Cerebellar nuclear complex (tissue), 1 donor: ENCODE measurements at regions not wholly inside any gene's neighbourhood (a gene's known extent, or its start where the extent isn't known, plus 50 kb on each side); places are given as distances from the start of the nearest gene placed in this dataset.

Experiments used
- DNase-seq, 2 experiments: peaks; one replicate each; lab custom pipeline; 2025; lab: John Stamatoyannopoulos, UW

DNA sequence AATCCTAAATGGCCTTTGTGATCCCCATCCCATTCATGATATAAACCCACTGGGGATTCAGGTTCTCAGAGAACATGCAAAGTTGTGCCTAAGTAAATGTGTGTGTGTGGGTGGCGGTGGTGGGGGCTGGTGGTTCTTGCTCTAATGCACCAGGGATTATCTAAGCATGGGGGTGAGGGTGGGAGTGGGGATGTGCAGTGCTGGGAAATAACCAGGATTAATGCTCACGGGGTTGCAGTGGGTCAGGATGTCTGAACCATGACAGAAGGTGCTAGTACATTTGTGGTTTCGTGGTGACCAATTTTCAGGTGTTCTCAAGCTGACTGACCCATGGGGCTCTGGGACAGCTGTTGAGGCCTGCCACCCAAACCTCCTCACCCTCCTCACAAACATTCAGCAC is 101.0 kb downstream of the ZNF608 start:
- DNase-seq: no peak

GRCh38 chr5:124644582-124644981 is 101.9 kb downstream of the ZNF608 start:
- DNase-seq: no peak

DNA sequence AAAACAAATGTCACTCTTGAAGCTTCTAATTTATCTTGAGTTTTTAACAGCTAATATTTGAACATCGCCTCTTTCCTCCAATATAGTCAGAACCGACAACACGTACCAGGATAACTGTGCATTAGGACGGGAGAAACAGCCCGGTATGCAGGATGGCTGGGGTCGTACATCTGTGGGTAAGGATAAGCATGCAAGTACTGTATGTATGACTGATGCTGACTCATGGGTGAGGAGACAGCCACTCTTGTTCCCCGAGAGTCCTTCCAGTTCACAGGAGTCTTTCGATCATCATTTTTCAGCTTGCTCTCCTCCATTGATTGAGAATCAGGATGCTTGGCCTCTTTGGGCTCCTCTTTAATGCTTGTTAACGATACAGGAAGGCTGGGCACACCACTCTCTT is 102.3 kb downstream of the ZNF608 start:
- DNase-seq: no peak

- DNase-seq: no peak
These were observed 103.1 kb downstream of the ZNF608 start for GRCh38 chr5:124643336-124643735.

DNA sequence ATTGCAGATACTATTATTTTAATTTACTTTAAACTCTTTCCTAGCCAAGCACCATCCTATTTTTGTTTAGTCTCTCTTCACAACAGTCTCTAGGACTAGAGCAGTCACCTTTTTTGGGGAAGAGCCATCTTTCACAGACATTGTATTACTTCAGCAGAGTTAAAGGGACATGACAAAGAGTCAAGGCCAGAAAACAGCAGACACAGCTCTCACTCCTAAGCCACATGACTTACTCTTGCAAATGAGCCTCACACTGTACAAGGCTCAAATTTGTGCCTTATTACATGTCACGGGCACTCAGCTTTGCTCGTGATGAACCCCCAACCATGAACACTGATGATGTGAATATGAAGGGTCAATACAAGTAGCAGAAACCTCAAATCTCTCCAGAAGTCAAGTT is 104.3 kb downstream of the ZNF608 start:
- no peak for DNase-seq

GRCh38 chr5:124641154-124641792 is 105.2 kb downstream of the ZNF608 start:
- DNase-seq: no peak

DNA sequence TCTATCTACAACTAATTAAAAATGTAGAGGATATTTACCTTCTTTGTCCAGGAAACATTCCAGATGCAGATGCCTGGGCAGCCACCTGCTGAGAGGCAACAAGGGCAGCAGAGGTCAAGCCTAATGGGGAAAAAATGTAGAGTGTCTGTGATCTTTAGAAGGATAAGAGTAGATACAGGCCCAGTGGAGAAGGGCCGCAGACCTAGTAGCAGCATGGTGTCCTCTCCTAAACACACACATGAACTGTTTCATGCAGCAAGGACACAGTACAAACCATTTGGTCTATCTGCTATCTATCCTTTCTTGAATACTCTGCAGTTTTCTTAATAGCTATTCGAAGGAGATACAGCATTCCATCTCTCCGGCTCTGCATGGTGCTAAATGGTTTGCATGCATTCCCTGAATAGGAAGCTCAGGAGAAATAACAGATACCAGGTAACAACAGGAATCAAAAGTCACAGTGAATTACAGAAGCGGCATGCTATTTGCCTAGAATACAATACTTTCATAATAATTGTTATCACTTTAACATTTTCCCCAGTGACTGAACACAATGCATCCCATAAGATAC is 107.3 kb downstream of the ZNF608 start:
- DNase-seq: no peak

- no peak for DNase-seq
These were observed 109.4 kb downstream of the ZNF608 start for GRCh38 chr5:124637011-124637410.

DNA sequence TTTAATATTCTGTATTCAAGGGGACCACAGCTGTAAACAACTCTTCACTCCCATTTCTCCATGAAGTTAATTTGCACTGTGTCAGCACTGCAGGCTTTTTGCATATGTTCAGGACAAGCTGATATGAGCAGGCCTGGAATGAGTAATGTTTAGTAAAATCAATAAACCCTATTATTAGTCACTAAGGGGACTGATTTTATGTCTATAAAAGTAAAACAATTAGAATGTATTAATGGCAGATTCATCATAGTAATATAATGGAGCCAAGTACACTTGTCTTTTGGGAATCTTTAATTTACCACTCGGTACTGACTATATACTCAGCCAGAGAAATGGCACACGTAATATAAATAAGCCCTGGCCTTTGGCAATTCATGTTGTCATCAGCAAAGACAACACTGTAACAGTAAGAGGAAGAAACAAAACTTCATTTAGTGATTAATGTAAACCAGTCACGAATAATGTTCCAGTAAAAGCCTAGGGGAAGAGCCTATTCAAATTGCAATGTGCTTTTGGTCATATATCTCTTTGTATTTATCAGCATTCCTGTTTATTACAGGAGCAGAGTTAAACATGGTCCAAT is 111.6 kb downstream of the ZNF608 start:
- DNase-seq: no peak

GRCh38 chr5:124634228-124634739 is 112.2 kb downstream of the ZNF608 start:
- no peak for DNase-seq

GRCh38 chr5:124633209-124633608 is 113.2 kb downstream of the ZNF608 start:
- DNase-seq: no peak

DNA sequence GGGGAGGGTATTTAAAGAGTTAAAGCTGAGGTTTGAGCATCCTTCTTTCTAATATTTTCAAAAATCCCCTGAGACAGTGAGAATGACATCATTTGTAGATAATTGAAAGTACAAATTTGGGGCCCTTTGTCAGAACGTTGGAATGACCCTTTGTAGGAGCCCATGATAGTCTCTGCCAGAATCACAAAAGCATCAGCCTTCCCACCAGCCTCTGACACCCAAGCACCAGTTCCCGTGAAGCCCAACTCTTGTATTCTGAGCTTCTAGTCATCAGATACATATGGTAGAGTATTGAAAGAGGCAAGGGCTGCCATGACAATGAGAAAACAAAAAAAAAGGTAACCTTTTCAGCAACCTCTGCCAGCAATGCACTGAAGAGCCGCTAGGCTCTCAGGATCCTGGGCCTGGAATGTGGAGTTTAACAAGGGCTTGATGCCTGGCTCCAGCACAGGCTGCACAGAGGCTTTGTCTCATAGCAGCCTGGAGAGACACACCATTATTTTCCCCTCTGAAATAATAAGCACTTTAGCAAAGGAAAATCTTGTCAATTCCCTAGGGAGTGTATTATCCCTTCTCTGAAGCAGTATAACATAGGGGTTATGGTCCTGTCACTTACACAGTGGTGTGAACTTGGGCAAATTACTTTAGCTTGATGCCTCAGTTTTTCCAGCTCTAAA is 114.4 kb downstream of the ZNF608 start:
- DNase-seq: no peak

GRCh38 chr5:124630767-124631704 is 115.4 kb downstream of the ZNF608 start:
- no peak for DNase-seq

- no peak for DNase-seq
These were observed 117.5 kb downstream of the ZNF608 start for GRCh38 chr5:124628721-124629596.

DNA sequence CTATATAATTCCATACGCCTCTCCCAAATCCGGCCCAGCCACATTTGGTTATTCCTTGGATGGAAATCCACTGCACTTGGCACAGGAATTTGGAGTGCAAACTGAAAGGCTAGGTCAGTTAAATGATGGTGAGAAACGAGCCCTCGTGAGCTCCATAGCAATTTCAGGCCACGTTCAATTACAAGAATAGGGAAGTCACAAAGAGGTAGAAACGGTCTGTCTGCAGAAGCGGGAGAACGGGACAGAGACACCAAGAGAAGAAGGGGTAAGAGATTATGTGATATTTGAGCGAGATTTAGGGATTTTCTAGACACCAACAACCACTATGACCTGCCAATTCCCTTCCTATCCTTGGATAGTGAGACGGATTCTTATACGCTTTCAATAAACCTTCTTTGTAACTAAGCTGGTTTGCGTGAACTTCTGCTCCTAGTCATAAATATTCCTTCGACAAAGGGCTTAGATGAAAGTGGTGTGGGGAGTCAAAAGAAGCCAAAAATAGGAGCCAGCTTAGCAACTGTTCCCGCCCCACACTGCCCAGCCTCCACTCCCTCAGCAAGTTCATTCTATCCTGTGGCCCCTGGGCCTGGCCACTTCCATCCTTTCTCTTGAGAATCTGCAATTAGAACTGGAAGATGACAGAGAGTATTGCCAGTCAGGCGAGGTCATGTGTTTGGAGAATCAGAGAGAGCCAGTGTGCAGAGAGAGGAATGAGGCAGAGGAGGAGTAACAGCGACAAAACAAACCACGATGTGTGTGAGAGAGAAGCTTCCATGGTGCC is 118.4 kb downstream of the ZNF608 start:
- no peak for DNase-seq

- DNase-seq: no peak
These were observed 120.4 kb downstream of the ZNF608 start for GRCh38 chr5:124626053-124626452.

GRCh38 chr5:124623265-124623664 is 123.2 kb downstream of the ZNF608 start:
- no peak for DNase-seq

DNA sequence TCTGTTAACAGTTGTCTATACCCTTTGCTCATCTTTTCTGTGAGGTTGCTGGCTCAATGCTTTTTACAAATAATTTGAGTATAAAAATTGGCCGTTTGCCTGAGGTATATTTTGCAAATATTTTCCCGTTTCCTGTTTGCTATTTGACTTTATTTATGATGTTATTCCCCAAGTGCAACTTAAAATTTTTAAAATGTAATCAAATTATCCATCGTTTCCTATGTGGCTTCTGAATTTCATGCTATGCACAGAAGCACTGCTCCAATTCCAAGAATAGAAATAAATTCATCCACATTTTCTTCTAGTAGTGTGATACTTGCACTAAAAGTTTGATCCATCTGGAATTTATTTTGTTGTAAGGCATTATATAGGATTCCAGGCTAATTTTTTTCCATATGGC is 123.6 kb downstream of the ZNF608 start:
- no peak for DNase-seq

GRCh38 chr5:124621279-124621678 is 125.2 kb downstream of the ZNF608 start:
- DNase-seq: no peak

DNA sequence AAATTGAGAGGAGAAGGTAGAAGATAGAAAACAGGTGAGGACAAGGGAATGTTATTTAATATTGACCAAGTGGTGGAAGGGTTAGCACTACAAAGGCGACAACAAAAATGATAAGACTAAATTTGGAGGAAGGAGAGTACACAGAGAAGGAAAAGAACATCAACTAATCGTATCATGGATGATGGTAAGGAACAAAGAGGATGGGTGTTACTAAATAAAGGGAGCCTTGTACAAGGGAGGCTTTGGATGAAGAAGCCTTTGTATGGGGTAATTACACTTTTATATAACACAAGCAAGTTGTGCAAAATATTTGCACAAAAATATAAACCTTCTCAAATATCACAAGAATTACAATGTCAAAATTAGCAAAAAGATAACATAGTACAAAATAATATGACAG is 125.7 kb downstream of the ZNF608 start:
- no peak for DNase-seq
